Spleen (tissue), 11 donors: ENCODE measurements at regions not wholly inside any gene's neighbourhood (a gene's known extent, or its start where the extent isn't known, plus 50 kb on each side); places are given as distances from the start of the nearest gene placed in this dataset.

Source experiments
- DNase-seq: peaks from one replicate; pipeline ENCODE4 v3.0.0-alpha.2; 2020
- H3K27ac ChIP-seq, 8 donors: fragments of 200-600 bp; sonication (generic) in 7 of 8; 1 replicate in 4 of 8; 2 replicates in 4 of 8; pipeline versions ENCODE4 v1.5.0 to v1.8.0; 2016 to 2021; ENCODE audit warnings: inconsistent platforms in 4 of 8, mild to moderate bottlenecking in 4 of 8, moderate library complexity in 1 of 8
- H3K27me3 ChIP-seq, 7 donors: fragments of 200-600 bp; sonication (generic) in 6 of 7; replicated peaks in 1 of 7; 1 replicate in 4 of 7; 2 replicates in 3 of 7; pipeline versions ENCODE4 v1.5.0 to v1.8.0; 2016 to 2021; ENCODE audit warnings: inconsistent platforms in 3 of 7, mild to moderate bottlenecking in 1 of 7
- H3K36me3 ChIP-seq, 6 donors: fragments of 200-600 bp; sonication (generic) in 5 of 6; 1 replicate in 4 of 6; 2 replicates in 2 of 6; pipeline versions ENCODE4 v1.5.0 to v1.8.0; 2016 to 2021; ENCODE audit warnings: inconsistent platforms in 2 of 6
- H3K4me1 ChIP-seq, 6 donors: fragments of 200-600 bp; sonication (generic) in 5 of 6; 1 replicate in 3 of 6; 2 replicates in 3 of 6; pipeline versions ENCODE4 v1.5.0 to v1.8.0; 2016 to 2021; ENCODE audit warnings: inconsistent platforms in 3 of 6
- H3K4me3 ChIP-seq, 8 donors: fragments of 200-600 bp; sonication (generic) in 7 of 8; 1 replicate in 4 of 8; 2 replicates in 4 of 8; pipeline versions ENCODE4 v1.5.0 to v1.8.0; 2016 to 2021; ENCODE audit warnings: inconsistent platforms in 4 of 8, mild to moderate bottlenecking in 4 of 8, moderate library complexity in 2 of 8
- H3K9me3 ChIP-seq, 8 donors: fragments of 200-600 bp; sonication (generic) in 7 of 8; 1 replicate in 4 of 8; 2 replicates in 4 of 8; pipeline versions ENCODE4 v1.5.0 to v1.8.0; 2016 to 2021; ENCODE audit warnings: inconsistent platforms in 4 of 8
- POLR2A ChIP-seq, 3 donors: fragments of 450-650 bp; IDR thresholded peaks; one replicate each; pipeline ENCODE4 v1.5.1; 2017; ENCODE audit warnings: antibody characterized with exemption in 3 of 3, mild to moderate bottlenecking in 1 of 3
- POLR2AphosphoS5 ChIP-seq, 3 donors: sonication (generic); formaldehyde crosslinking; IDR thresholded peaks; one replicate each; pipeline ENCODE4 v1.5.1; 2017; ENCODE audit warnings: antibody characterized with exemption in 3 of 3
- WGBS, 5 donors: extraction: QIAGEN DNeasy Blood & Tissue Kit in 3 of 5; methylation state at CpG; one replicate each; pipeline versions ENCODE4 v1.1.5 to v1.1.7; 2013 to 2018; 5-methylcytosine and 5-hydroxymethylcytosine counted together
- intact Hi-C: fragments of 100-400 bp; cut with DNase I; formaldehyde crosslinking; loops from one replicate; pipeline ENCODE4 v1.15.0; 2023; ENCODE audit warnings: low total_unique reads
- TF ChIP-seq, protein P1 (sequence below), 11 experiments: fragments of 200-600 bp in 7 of 11; fragments of 450-650 bp in 4 of 11; sonication (generic) in 4 of 11; IDR thresholded peaks in 8 of 11; conservative IDR thresholded peaks in 3 of 11; 1 replicate in 7 of 11; 2 replicates in 4 of 11; pipeline versions ENCODE4 v1.4.0 to v1.8.0; 2016 to 2021; ENCODE audit warnings: antibody characterized with exemption in 11 of 11, inconsistent platforms in 4 of 11, mild to moderate bottlenecking in 1 of 11
- donor health status: healthy with polysubstance abuse.
- donor health status: DM: no; HTN: no; CAD: no; lungs with moderate emphysema.
- donor health status: DM: no; HTN: no; CAD: no.
- donor health status: Bipolar disorder and iron deficiency.
- donor health status: healthy.
- donor health status: DM: no; HTN: no; CAD: no.
- donor health status: DM: yes; HTN: yes; CAD: no.

DNA sequence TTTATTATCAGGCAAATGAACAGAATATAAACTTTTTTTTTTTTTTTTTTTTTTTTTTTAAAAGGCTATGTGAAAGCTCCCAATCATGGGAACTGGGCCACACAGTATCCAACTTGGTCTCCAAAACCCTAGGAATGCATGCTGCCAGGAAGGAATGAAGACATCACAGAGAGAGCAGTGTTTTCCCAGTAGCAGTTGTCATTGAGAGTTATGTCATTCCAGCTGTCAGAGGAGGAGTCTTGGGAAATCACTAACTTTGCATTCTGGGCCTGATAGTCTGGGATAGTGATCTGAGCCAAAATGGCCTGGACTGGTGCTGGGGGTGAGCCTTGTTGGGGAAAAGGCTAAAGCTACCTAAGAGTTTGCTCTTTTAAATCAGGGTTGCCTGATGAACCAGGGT, 231.3 kb upstream of the MAP3K7 start:
- Histone ChIP-seq H3K9me3 (peaks cover 0 to 18% (median 9%) of the 10 kb centered on the region in 8 donors), H3K27ac (no peak overlapping the region), H3K4me3 (no peak overlapping the region), H3K4me1 (no peaks in the 10 kb centered on the region), H3K27me3 (peaks cover 0 to 3% (median 0%) of the 10 kb centered on the region in 7 donors), H3K36me3 (no peaks in the 10 kb centered on the region)
- TF ChIP-seq POLR2A (IDR thresholded peaks at IDR 0.05) = no peak
- TF ChIP-seq, protein P1, sequence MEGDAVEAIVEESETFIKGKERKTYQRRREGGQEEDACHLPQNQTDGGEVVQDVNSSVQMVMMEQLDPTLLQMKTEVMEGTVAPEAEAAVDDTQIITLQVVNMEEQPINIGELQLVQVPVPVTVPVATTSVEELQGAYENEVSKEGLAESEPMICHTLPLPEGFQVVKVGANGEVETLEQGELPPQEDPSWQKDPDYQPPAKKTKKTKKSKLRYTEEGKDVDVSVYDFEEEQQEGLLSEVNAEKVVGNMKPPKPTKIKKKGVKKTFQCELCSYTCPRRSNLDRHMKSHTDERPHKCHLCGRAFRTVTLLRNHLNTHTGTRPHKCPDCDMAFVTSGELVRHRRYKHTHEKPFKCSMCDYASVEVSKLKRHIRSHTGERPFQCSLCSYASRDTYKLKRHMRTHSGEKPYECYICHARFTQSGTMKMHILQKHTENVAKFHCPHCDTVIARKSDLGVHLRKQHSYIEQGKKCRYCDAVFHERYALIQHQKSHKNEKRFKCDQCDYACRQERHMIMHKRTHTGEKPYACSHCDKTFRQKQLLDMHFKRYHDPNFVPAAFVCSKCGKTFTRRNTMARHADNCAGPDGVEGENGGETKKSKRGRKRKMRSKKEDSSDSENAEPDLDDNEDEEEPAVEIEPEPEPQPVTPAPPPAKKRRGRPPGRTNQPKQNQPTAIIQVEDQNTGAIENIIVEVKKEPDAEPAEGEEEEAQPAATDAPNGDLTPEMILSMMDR (IDR thresholded peaks at IDR 0.05 in 8 of 11, conservative IDR thresholded peaks at IDR 0.05 in 3 of 11) = no peak
- TF ChIP-seq POLR2AphosphoS5 (IDR thresholded peaks at IDR 0.05) = no peak
- intact Hi-C loops = no loop called here
- no peak for DNase-seq

- WGBS, 5 donors = 86 to 94% (median 90%) methylated on average over 2 of the region's 2 CpGs
- TF ChIP-seq, protein P1 (IDR thresholded peaks at IDR 0.05 in 8 of 11, conservative IDR thresholded peaks at IDR 0.05 in 3 of 11) = no peak
- TF ChIP-seq POLR2A (IDR thresholded peaks at IDR 0.05) (no peak), POLR2AphosphoS5 (IDR thresholded peaks at IDR 0.05) (no peak)
- Histone ChIP-seq H3K36me3 (no peaks in the 10 kb centered on the region), H3K27me3 (peaks cover 0 to 3% (median 0%) of the 10 kb centered on the region in 7 donors), H3K4me1 (no peaks in the 10 kb centered on the region), H3K4me3 (no peak overlapping the region), H3K9me3 (peaks cover 0 to 18% (median 9%) of the 10 kb centered on the region in 8 donors), H3K27ac (no peak overlapping the region)
- intact Hi-C loops = no loop called here
- DNase-seq = no peak
Observed at GRCh38 chr6:90816764-90817163, 229.9 kb upstream of the MAP3K7 start.

- no peak for DNase-seq
- Histone ChIP-seq H3K36me3 (no peaks in the 10 kb centered on the region), H3K4me3 (no peak overlapping the region), H3K4me1 (no peaks in the 10 kb centered on the region), H3K27ac (no peak overlapping the region), H3K9me3 (peaks cover 0 to 18% (median 9%) of the 10 kb centered on the region in 8 donors), H3K27me3 (peaks cover 0 to 3% (median 0%) of the 10 kb centered on the region in 7 donors)
- 75 to 85% (median 78%) methylated on average over 11 of the region's 11 CpGs for WGBS, 5 donors
- intact Hi-C loops = no loop called here
- TF ChIP-seq POLR2AphosphoS5 (IDR thresholded peaks at IDR 0.05) = no peak
- TF ChIP-seq POLR2A (IDR thresholded peaks at IDR 0.05) = no peak
- TF ChIP-seq, protein P1 (IDR thresholded peaks at IDR 0.05 in 8 of 11, conservative IDR thresholded peaks at IDR 0.05 in 3 of 11) = no peak
Observed at GRCh38 chr6:90811596-90812226, 224.8 kb upstream of the MAP3K7 start.

GRCh38 chr6:90809035-90809434, 222.2 kb upstream of the MAP3K7 start:
- H3K36me3 ChIP-seq = no peaks in the 10 kb centered on the region
- H3K4me1 ChIP-seq = no peaks in the 10 kb centered on the region
- intact Hi-C loops = no loop called here
- H3K4me3 ChIP-seq = no peak overlapping the region
- no peak for DNase-seq
- TF ChIP-seq POLR2A (IDR thresholded peaks at IDR 0.05) (no peak), POLR2AphosphoS5 (IDR thresholded peaks at IDR 0.05) (no peak)
- TF ChIP-seq, protein P1 (IDR thresholded peaks at IDR 0.05 in 8 of 11, conservative IDR thresholded peaks at IDR 0.05 in 3 of 11) = no peak
- 82 to 89% (median 87%) methylated on average over 4 of the region's 4 CpGs for WGBS, 5 donors
- no peaks in the 10 kb centered on the region for H3K27me3 ChIP-seq
- H3K9me3 ChIP-seq = peaks cover 0 to 7% (median 2%) of the 10 kb centered on the region in 8 donors
- H3K27ac ChIP-seq = no peak overlapping the region
